HL-60 (cell line): ENCODE measurements at regions not wholly inside any gene's neighbourhood (a gene's known extent, or its start where the extent isn't known, plus 50 kb on each side); places are given as distances from the start of the nearest gene placed in this dataset.

ENCODE experiments used
- DNase-seq, 2 experiments: peaks; one replicate each; pipeline ENCODE4 v3.0.0-alpha.2; 2010 to 2020; ENCODE audit warnings: low read depth in 1 of 2, low spot score in 1 of 2
- H3K27ac ChIP-seq: fragments of 250-450 bp; sonication (Bioruptor Pico); replicated peaks from 2 replicates; pipeline ENCODE4 v1.5.1; 2020; ENCODE audit warnings: mild to moderate bottlenecking, moderate library complexity
- H3K27me3 ChIP-seq: fragments of 250-450 bp; sonication (Bioruptor Pico); 2 replicates; pipeline ENCODE4 v1.5.1; 2021; ENCODE audit warnings: mild to moderate bottlenecking, moderate library complexity; ENCODE audit not compliant: insufficient read depth, poor library complexity, severe bottlenecking
- H3K4me3 ChIP-seq: replicated peaks from 2 replicates; pipeline ENCODE4 v1.5.1; 2011; ENCODE audit warnings: mild to moderate bottlenecking, control low read depth, low read length; ENCODE audit not compliant: insufficient read depth
- CTCF ChIP-seq: IDR thresholded peaks from one replicate; pipeline ENCODE4 v1.5.1; 2011; ENCODE audit warnings: low read length, control low read depth, inconsistent platforms; ENCODE audit not compliant: insufficient read depth
- GABPA ChIP-seq: IDR thresholded peaks from 2 replicates; pipeline ENCODE4 v1.6.1; 2012; ENCODE audit warnings: low read depth
- POLR2AphosphoS5 ChIP-seq: IDR thresholded peaks from 2 replicates; pipeline ENCODE4 v1.6.1; 2012; ENCODE audit warnings: low read depth
- REST ChIP-seq: IDR thresholded peaks from 2 replicates; pipeline ENCODE4 v1.6.1; 2012; ENCODE audit warnings: low read depth; ENCODE audit not compliant: insufficient replicate concordance
- SPI1 ChIP-seq: IDR thresholded peaks from 2 replicates; pipeline ENCODE4 v1.6.1; 2012; ENCODE audit warnings: low read depth, mild to moderate bottlenecking, borderline replicate concordance

GRCh38 chr13:64938660-64939059 is 2291.5 kb downstream of the PCDH9 start:
- Histone ChIP-seq H3K27ac (no peak overlapping the region), H3K4me3 (no peak overlapping the region), H3K27me3 (no peaks in the 10 kb centered on the region)
- no peak for DNase-seq
- TF ChIP-seq CTCF (no peak), SPI1 (no peak), POLR2AphosphoS5 (no peak), REST (no peak), GABPA (no peak)

GRCh38 chr13:64937302-64937701 is 2292.8 kb downstream of the PCDH9 start:
- H3K27ac ChIP-seq, result no peak overlapping the region
- H3K27me3 ChIP-seq, result no peaks in the 10 kb centered on the region
- no peak for TF ChIP-seq POLR2AphosphoS5
- TF ChIP-seq REST, result no peak
- TF ChIP-seq SPI1, result no peak
- H3K4me3 ChIP-seq, result no peak overlapping the region
- DNase-seq, result no peak

DNA sequence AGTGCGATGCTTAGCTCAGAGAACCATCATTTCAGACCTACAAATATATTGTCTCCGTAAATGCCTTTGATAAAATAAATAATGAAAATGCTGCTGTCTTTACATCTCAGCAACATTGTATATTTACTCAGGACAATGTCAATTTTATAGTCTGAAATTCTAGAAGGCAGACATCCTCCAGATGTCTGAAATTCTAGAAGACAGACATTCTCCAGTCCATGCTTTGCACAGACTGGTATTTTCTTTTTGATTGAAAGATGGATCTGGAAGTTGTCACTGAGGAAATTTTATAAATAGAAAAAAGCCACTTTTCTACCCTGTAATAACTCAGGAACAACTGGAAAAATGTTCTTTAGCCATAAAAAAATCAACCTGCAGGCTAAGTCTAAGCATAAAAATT is 2293.3 kb downstream of the PCDH9 start:
- Histone ChIP-seq H3K27ac (no peak overlapping the region), H3K4me3 (no peak overlapping the region), H3K27me3 (no peaks in the 10 kb centered on the region)
- DNase-seq, result no peak
- no peak for TF ChIP-seq GABPA

DNA sequence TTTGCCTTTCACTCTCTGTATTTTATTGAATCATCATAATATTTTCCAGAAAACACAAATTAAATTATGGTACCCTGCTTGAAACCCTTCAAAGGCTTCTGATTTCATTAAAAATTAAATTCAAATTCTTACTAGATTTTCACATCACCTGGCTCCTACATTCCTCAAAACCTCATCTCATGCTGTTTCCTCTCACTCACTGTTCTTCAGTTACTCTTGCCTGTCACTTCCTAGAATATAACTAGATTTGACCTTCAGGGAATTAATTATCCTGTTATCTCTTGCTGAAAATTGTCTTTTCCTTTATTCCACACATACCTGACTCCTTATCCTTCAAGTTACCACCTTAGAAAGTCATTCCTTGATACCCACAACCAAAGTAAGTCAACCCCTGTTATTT is 2294.7 kb downstream of the PCDH9 start:
- no peaks in the 10 kb centered on the region for H3K27me3 ChIP-seq
- no peak for DNase-seq
- TF ChIP-seq CTCF (no peak), GABPA (no peak), SPI1 (no peak), REST (no peak), POLR2AphosphoS5 (no peak)
- no peak overlapping the region for H3K4me3 ChIP-seq
- no peak overlapping the region for H3K27ac ChIP-seq
